GM18873 (cell line): ENCODE measurements at regions not wholly inside any gene's neighbourhood (a gene's known extent, or its start where the extent isn't known, plus 50 kb on each side); places are given as distances from the start of the nearest gene placed in this dataset.

Experiments used
- ATAC-seq: cut with Tn5 transposase; IDR thresholded peaks from one replicate; pipeline ENCODE4 v1.9.1; 2021; ENCODE audit warnings: mild to moderate bottlenecking, moderate library complexity, moderate number of reproducible peaks; ENCODE audit not compliant: unreplicated experiment, low FRiP score

- no peak for ATAC-seq
These were observed 1142.9 kb upstream of the PABPC4L start for GRCh38 chr4:135344492-135344891.

- ATAC-seq, result no peak
These were observed 1136.6 kb upstream of the PABPC4L start for GRCh38 chr4:135338181-135338580.

GRCh38 chr4:135325264-135325663 lies 1123.7 kb upstream of the PABPC4L start:
- ATAC-seq, result no peak

- ATAC-seq, result no peak
These were observed 1118.1 kb upstream of the PABPC4L start for GRCh38 chr4:135319685-135320084.

GRCh38 chr4:135316266-135316779 lies 1114.7 kb upstream of the PABPC4L start:
- no peak for ATAC-seq

- ATAC-seq, result no peak
These were observed 1088.5 kb upstream of the PABPC4L start for GRCh38 chr4:135290136-135290535.

GRCh38 chr4:135283934-135284333 lies 1082.3 kb upstream of the PABPC4L start:
- no peak for ATAC-seq

- ATAC-seq, result no peak
These were observed 1081.1 kb upstream of the PABPC4L start for GRCh38 chr4:135282676-135283075.

GRCh38 chr4:135281230-135281629 lies 1079.6 kb upstream of the PABPC4L start:
- ATAC-seq, result no peak

- ATAC-seq, result no peak
These were observed 1076.4 kb upstream of the PABPC4L start for GRCh38 chr4:135277980-135278315.

GRCh38 chr4:135277068-135277979 lies 1075.7 kb upstream of the PABPC4L start:
- ATAC-seq, result no peak

GRCh38 chr4:135274416-135274815 lies 1072.8 kb upstream of the PABPC4L start:
- ATAC-seq, result no peak

GRCh38 chr4:135269125-135269890 lies 1067.7 kb upstream of the PABPC4L start:
- no peak for ATAC-seq

- no peak for ATAC-seq
These were observed 1066.8 kb upstream of the PABPC4L start for GRCh38 chr4:135268369-135268768.

GRCh38 chr4:135267148-135267865 lies 1065.7 kb upstream of the PABPC4L start:
- ATAC-seq, result no peak

GRCh38 chr4:135256111-135256510 lies 1054.5 kb upstream of the PABPC4L start:
- ATAC-seq, result no peak

- no peak for ATAC-seq
These were observed 1048.5 kb upstream of the PABPC4L start for GRCh38 chr4:135250040-135250439.

GRCh38 chr4:135249024-135249423 lies 1047.4 kb upstream of the PABPC4L start:
- ATAC-seq, result no peak

- ATAC-seq, result no peak
These were observed 1043.1 kb upstream of the PABPC4L start for GRCh38 chr4:135244696-135245095.

- ATAC-seq, result no peak
These were observed 1042.5 kb upstream of the PABPC4L start for GRCh38 chr4:135244056-135244455.

GRCh38 chr4:135240796-135241195 lies 1039.2 kb upstream of the PABPC4L start:
- ATAC-seq, result no peak
